Caco-2 (cell line): ENCODE measurements at regions not wholly inside any gene's neighbourhood (a gene's known extent, or its start where the extent isn't known, plus 50 kb on each side); places are given as distances from the start of the nearest gene placed in this dataset.
"Not testable (repeated sequence)": the region's sequence is repeated elsewhere in the genome, so short reads cannot be mapped to it uniquely, and the experiment has no call there.

Experiments used
- BruUV-seq: library from RNA; stranded (reverse); fragments of 400-500 nt; replicated peaks from 2 replicates; lab custom pipeline; 2021; lab: Mats Ljungman, UMichigan
- CTCF ChIA-PET: fragments of 300-600 bp; sonication (Branson Sonifier 250); formaldehyde crosslinking; loops from one replicate; lab custom pipeline; 2022; ENCODE audit warnings: antibody characterized with exemption; lab: Charles Lee
- POLR2A ChIA-PET: fragments of 300-600 bp; sonication (Branson Sonifier 250); formaldehyde crosslinking; loops from one replicate; lab custom pipeline; 2022; ENCODE audit warnings: antibody characterized with exemption; lab: Charles Lee
- DNase-seq, 2 experiments: peaks; one replicate each; pipeline versions ENCODE4 v3.0.0 to v3.0.0-alpha.2; 2020 to 2022
- H3K27me3 ChIP-seq: replicated peaks from 2 replicates; pipeline ENCODE4 v1.6.0; 2011; ENCODE audit warnings: low read length; ENCODE audit not compliant: control insufficient read depth, insufficient read depth
- H3K36me3 ChIP-seq: 2 replicates; pipeline ENCODE4 v1.5.1; 2011; ENCODE audit warnings: low read length; ENCODE audit not compliant: control insufficient read depth, insufficient read depth
- H3K4me1 ChIP-seq: fragments of 250-450 bp; sonication (Bioruptor Pico); 2 replicates; pipeline ENCODE4 v1.5.1; 2020; ENCODE audit warnings: mild to moderate bottlenecking
- H3K4me3 ChIP-seq: 2 replicates; pipeline ENCODE4 v1.5.1; 2011; ENCODE audit warnings: low read depth, mild to moderate bottlenecking, control low read depth, low read length
- H3K9me3 ChIP-seq: fragments of 250-450 bp; sonication (Bioruptor Pico); 2 replicates; pipeline ENCODE4 v1.5.1; 2020; ENCODE audit warnings: mild to moderate bottlenecking, moderate library complexity
- H3K27ac Mint-ChIP-seq: one replicate; pipeline ENCODE4 v1.8.0; 2022; ENCODE audit warnings: mixed read lengths; ENCODE audit not compliant: unreplicated experiment
- H3K27me3 Mint-ChIP-seq: one replicate; pipeline ENCODE4 v1.8.0; 2022; ENCODE audit warnings: mixed read lengths; ENCODE audit not compliant: insufficient read depth, unreplicated experiment
- H3K36me3 Mint-ChIP-seq: one replicate; pipeline ENCODE4 v1.8.0; 2022; ENCODE audit warnings: mild to moderate bottlenecking, mixed read lengths; ENCODE audit not compliant: insufficient read depth, unreplicated experiment
- H3K4me1 Mint-ChIP-seq: one replicate; pipeline ENCODE4 v1.8.0; 2022; ENCODE audit warnings: low read depth, mixed read lengths; ENCODE audit not compliant: unreplicated experiment
- H3K4me3 Mint-ChIP-seq: one replicate; pipeline ENCODE4 v1.8.0; 2022; ENCODE audit warnings: mild to moderate bottlenecking, moderate library complexity, mixed read lengths; ENCODE audit not compliant: unreplicated experiment
- H3K9me3 Mint-ChIP-seq: one replicate; pipeline ENCODE4 v1.8.0; 2022; ENCODE audit warnings: mixed read lengths; ENCODE audit not compliant: unreplicated experiment
- intact Hi-C: fragments of 100-400 bp; cut with micrococcal nuclease; formaldehyde crosslinking; loops from one replicate; pipeline ENCODE4 v1.10.0; 2022; ENCODE audit not compliant: unreplicated experiment

DNA sequence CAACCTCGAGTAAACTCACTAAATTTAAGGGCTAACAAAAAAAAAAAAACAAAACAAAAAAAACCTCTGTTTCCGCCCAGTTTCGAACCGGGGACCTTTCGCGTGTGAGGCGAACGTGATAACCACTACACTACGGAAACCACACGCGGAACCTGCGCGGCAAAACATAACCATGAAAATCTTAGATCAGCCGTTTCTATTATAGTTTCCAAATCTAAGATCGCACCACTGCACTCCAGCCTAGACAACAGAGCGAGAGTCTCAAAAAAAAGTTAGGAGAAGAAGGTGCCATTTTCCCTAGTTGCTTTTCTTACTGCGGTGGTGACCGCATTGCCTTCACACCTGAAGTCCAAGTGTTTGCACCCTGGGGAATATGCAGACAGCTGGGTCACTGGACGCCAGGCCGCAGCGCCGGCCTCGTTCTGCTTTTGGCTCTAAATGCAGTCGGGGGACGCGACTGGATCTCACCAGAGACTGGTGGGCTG lies 167.8 kb downstream of the FAM72C start:
- peak in 1 of 2 experiments; percentile 1 for DNase-seq
- peak overlapping the region; percentile 29 for H3K4me3 Mint-ChIP-seq
- H3K9me3 ChIP-seq, H3K4me1 ChIP-seq, H3K27me3 Mint-ChIP-seq, CTCF ChIA-PET, H3K36me3 ChIP-seq, intact Hi-C loops, H3K4me1 Mint-ChIP-seq, H3K27me3 ChIP-seq, H3K9me3 Mint-ChIP-seq, POLR2A ChIA-PET, BruUV-seq, H3K36me3 Mint-ChIP-seq, H3K27ac Mint-ChIP-seq: not testable (repeated sequence)
- H3K4me3 ChIP-seq = peak overlapping the region; percentile 5; the same call in 1 of the 2 replicates

DNA sequence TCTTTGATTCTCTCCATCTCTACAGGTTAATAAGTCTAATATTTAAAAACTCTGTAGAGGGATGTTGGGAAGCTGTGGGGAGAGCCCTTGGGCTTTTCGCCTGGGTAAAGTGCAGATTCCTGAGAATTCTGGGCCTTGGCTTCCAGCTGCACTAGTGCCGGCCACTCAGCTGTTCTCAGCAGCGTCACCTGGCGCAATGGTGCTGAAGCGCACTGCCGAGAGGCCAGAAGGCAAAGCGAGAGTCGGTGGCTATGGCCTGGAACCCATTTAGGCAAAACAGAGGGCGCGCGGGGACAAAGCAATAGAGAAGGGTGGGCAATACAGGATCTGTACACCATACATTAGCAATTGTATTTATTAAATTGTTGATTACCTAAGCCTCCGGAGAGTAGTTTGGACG lies 168.7 kb downstream of the FAM72C start:
- POLR2A ChIA-PET, H3K36me3 Mint-ChIP-seq, H3K36me3 ChIP-seq, H3K4me3 ChIP-seq, H3K27ac Mint-ChIP-seq, H3K9me3 Mint-ChIP-seq, H3K27me3 Mint-ChIP-seq, H3K27me3 ChIP-seq, intact Hi-C loops, H3K4me1 Mint-ChIP-seq, BruUV-seq, DNase-seq, CTCF ChIA-PET, H3K4me1 ChIP-seq, H3K9me3 ChIP-seq, H3K4me3 Mint-ChIP-seq: not testable (repeated sequence)

DNA sequence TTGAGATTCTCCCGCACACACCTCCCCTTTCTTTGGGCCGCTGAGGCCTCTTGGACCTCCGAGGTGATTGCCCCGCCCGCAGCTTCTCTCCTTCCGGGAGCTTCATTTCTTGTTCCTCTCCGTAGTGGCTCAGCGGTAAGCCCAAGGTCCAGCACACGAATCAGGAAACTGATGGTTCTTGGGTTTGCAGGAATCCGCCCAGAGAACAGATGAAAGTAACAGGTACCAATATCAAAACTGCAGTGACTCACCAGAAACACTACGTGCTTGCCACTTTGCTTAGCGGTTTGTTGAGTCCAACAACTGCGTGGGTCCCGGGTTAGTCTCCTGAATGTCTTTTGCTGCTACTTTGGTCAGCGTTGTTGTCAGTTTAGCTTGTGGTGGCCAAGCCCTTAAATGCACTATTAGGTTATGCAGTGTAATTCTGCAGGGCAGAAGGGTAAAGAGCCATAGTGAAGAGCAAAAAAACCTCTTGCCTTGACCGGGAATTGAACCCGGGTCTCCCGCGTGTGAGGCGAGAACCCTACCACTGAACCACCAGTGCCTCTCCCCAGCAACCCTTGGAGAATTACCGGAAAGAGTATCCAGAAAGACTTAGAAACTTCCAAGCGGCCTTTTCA lies 172.1 kb downstream of the FAM72C start:
- H3K9me3 Mint-ChIP-seq, H3K4me1 ChIP-seq, DNase-seq, H3K27me3 ChIP-seq, BruUV-seq, H3K4me1 Mint-ChIP-seq, H3K4me3 ChIP-seq, CTCF ChIA-PET, POLR2A ChIA-PET, H3K27ac Mint-ChIP-seq, H3K36me3 ChIP-seq, H3K27me3 Mint-ChIP-seq, H3K36me3 Mint-ChIP-seq, intact Hi-C loops, H3K9me3 ChIP-seq, H3K4me3 Mint-ChIP-seq: not testable (repeated sequence)

DNA sequence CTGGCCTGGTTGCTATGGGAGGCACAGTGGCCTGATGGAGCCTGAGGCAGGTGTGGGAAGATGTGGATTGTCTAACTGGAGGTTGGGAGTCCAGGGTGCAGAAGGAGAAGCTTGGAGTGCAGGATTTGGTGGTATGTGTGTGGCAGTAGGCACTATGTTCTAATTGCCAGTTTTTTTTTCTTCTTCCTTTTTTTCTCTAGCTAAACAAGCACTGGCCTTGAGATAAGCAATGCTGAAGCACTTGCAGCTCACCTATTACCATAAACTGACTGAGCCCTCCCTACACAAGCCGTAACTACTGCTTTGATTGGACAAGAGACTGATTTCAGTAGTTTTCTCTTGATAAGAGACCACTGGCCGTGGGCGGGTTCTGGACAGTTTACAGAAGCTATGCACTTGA lies 175.4 kb downstream of the FAM72C start:
- intact Hi-C loops, POLR2A ChIA-PET, DNase-seq: not testable (repeated sequence)

DNA sequence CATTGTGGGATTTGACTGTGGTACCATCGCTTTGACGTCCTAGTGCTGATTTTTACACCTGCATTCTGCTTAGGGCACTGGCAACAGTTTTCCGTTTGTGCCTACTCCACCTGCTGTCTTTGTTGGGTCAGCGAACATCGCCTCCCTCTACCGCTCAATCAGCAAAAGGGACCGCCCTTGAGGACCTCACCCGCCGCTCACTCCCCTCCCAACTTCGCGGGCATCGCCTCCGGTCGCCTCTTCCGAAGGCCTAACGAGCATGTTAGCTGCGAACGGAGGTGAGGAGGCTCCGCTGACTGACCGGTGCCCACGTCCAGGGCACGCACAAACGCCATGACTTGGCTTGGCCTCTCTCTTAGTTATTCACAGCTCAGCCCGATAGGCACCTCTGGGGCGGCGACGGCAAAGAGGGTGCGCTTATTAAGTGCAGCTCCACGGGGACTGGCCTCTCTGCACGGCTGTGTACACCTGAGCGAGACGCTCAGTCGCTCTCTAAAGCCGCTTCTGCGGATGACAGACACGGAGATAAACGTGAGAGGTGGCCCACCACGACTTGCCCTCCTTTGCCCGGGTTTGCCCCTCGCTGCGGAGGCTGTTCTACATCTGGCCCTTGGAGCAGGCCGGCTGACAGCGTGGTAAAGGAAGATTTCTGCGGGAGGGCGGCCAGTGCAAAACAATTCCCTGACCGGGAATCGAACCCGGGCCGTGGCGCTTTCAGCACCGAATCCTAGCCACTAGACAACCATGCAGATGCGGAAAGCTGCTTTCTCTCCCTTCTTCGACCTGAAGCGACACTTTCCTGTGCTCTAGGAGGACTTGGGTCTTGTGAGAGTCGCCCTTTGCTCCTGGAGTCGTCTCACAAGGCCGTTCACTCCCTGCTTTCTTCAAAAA lies 179.5 kb downstream of the FAM72C start:
- H3K4me1 Mint-ChIP-seq, H3K36me3 Mint-ChIP-seq, BruUV-seq, H3K36me3 ChIP-seq, H3K4me3 Mint-ChIP-seq, H3K4me1 ChIP-seq, POLR2A ChIA-PET, H3K9me3 ChIP-seq, CTCF ChIA-PET, H3K27me3 ChIP-seq, H3K27me3 Mint-ChIP-seq, H3K9me3 Mint-ChIP-seq, DNase-seq, intact Hi-C loops, H3K27ac Mint-ChIP-seq, H3K4me3 ChIP-seq: not testable (repeated sequence)

More for the DNA sequence above, 175.4 kb downstream of the FAM72C start:
- CTCF ChIA-PET, H3K4me3 ChIP-seq, H3K9me3 Mint-ChIP-seq, BruUV-seq, H3K27me3 Mint-ChIP-seq, H3K36me3 Mint-ChIP-seq, H3K36me3 ChIP-seq, H3K4me1 Mint-ChIP-seq, H3K27ac Mint-ChIP-seq, H3K9me3 ChIP-seq, H3K27me3 ChIP-seq, H3K4me3 Mint-ChIP-seq, H3K4me1 ChIP-seq: not testable (repeated sequence)

DNA sequence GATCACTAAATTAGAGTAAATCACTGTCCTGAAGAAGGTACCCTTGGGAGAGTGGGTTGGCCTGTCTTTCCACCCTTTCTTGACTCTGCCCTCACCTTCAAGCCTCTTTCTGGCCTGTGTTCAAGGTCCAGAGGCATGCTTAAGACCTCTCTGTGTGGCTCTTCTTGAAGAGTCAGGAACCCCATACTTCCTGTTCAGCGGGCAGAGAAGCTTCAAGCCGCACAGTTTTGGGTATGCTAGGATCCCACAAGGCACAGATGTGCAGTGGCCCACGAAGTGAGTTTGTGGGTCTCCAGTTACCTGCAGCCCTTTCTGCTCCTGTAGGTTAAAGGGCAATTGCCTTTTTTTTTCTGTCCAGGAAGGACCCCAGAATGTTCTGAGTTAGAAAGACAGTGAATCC lies 185.4 kb downstream of the FAM72C start:
- BruUV-seq, H3K9me3 ChIP-seq, POLR2A ChIA-PET, H3K4me1 Mint-ChIP-seq, H3K4me3 Mint-ChIP-seq, H3K27me3 ChIP-seq, H3K36me3 ChIP-seq, H3K4me1 ChIP-seq, CTCF ChIA-PET, H3K9me3 Mint-ChIP-seq, intact Hi-C loops, H3K4me3 ChIP-seq, H3K36me3 Mint-ChIP-seq, H3K27me3 Mint-ChIP-seq, DNase-seq, H3K27ac Mint-ChIP-seq: not testable (repeated sequence)

DNA sequence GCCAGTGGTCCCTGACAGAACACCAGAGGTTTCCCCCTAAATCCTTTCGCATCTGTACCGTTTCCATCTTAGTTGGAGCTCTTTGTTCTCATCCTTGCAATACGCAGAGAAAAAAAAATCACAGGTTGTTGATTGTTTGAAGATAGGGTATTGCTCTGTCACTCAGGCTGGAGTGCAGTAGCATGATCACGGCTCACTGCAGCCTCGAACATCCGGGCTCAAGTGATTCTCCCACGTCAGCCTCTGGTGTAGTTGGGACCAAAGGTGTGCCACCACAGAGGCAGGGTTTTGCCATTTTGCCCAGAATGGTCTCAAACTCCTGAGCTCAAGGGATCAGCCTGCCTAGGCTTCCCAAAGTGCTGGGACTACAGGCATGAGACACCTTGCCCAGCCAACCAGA lies 185.9 kb downstream of the FAM72C start:
- H3K9me3 Mint-ChIP-seq, H3K27me3 Mint-ChIP-seq, POLR2A ChIA-PET, H3K27ac Mint-ChIP-seq, BruUV-seq, H3K9me3 ChIP-seq, H3K4me1 ChIP-seq, intact Hi-C loops, H3K27me3 ChIP-seq, H3K36me3 Mint-ChIP-seq, CTCF ChIA-PET, H3K4me3 ChIP-seq, H3K36me3 ChIP-seq, DNase-seq, H3K4me3 Mint-ChIP-seq, H3K4me1 Mint-ChIP-seq: not testable (repeated sequence)
